Right cardiac atrium (tissue), 5 donors: ENCODE measurements at regions not wholly inside any gene's neighbourhood (a gene's known extent, or its start where the extent isn't known, plus 50 kb on each side); places are given as distances from the start of the nearest gene placed in this dataset.
"Not testable (repeated sequence)": the region's sequence is repeated elsewhere in the genome, so short reads cannot be mapped to it uniquely, and the experiment has no call there.

Experiments used
- ATAC-seq, 2 donors: fragments of 200-7000 bp; cut with Tn5 transposase; one replicate each; pipeline versions ENCODE4 v1.8.0 to v1.9.1; 2020; ENCODE audit warnings: moderate library complexity in 2 of 2, mild to moderate bottlenecking in 1 of 2
- DNase-seq, 3 donors: peaks; one replicate each; pipeline ENCODE4 v3.0.0-alpha.2; 2020
- H3K27ac ChIP-seq: one replicate; pipeline ENCODE4 v1.5.1; 2013; ENCODE audit warnings: mild to moderate bottlenecking, low read length, control low read depth, moderate library complexity
- H3K27me3 ChIP-seq: one replicate; pipeline ENCODE4 v1.6.1; 2013; ENCODE audit not compliant: control insufficient read depth, insufficient read depth
- H3K4me1 ChIP-seq: one replicate; pipeline ENCODE4 v1.6.1; 2013; ENCODE audit warnings: low read length; ENCODE audit not compliant: control insufficient read depth, insufficient read depth
- H3K4me3 ChIP-seq: one replicate; pipeline ENCODE4 v1.5.1; 2013; ENCODE audit warnings: low read length, control low read depth
- H3K9me3 ChIP-seq: one replicate; pipeline ENCODE4 v1.6.1; 2013; ENCODE audit warnings: low read length; ENCODE audit not compliant: control insufficient read depth
- WGBS: extraction: QIAGEN DNeasy Blood & Tissue Kit; methylation state at CpG from one replicate; pipeline ENCODE4 v1.1.7; 2013; 5-methylcytosine and 5-hydroxymethylcytosine counted together
- intact Hi-C, 4 donors: fragments of 100-400 bp; cut with DNase I; formaldehyde crosslinking; loops; one replicate each; pipeline versions ENCODE4 v1.11.0 to v1.14.0; 2022 to 2023
- donor health status: healthy with polysubstance abuse.
- donor health status: DM: no; HTN: yes; CAD: no.
- donor health status: DM: no; HTN: no; CAD: no.
- donor health status: DM: no; HTN: yes; CAD: no; lungs with severe emphysema.
- donor health status: DM: yes; HTN: yes; CAD: no.

DNA sequence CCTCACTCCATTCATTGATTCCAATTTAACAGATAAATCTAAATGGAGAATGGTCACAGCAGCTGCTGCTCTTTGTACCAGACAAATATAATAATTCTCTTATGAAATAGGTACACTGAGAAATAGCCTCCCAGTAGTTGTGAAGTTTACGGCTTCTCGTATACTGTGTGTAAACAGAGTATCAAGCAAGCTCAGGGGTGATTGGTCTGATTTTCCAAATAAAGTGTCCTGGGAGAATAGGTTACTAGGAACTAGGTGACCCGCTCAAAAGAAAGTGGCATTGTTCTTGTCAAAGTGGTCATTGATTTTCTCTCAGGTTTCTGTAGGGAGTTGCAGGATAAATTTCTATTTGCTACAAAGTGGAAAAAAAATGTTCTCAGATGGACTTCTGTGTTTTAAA is 838.2 kb downstream of the RAPGEF2 start:
- intact Hi-C loops = no loop called here

DNA sequence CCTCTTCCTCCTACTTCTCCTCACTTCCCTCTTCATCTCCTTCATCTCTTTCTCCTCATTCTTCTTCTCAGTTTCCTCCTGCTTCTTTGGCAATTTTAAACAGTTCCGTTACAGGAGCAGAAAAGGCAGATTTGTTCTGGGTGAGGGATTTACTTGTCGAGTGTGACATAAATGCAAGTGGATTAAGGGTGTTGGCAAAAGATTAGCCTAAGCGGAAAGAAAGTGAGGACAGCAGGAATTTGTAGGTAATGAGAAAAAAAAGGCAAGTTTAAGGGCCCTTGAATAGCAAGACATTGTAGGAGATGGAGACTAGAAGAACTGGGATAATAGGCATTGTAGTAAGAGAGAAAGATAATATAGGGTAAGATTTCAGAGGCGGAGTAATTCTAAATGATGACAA is 841.6 kb downstream of the RAPGEF2 start:
- Histone ChIP-seq H3K9me3 (no peaks in the 10 kb centered on the region), H3K4me3 (no peak overlapping the region), H3K4me1 (no peaks in the 10 kb centered on the region), H3K27ac (no peak overlapping the region), H3K27me3 (no peaks in the 10 kb centered on the region)
- 75% methylated on average over 4 of the region's 4 CpGs for WGBS
- DNase-seq (no peak), ATAC-seq (no peak)
- intact Hi-C loops = no loop called here

More for the DNA sequence above, 838.2 kb downstream of the RAPGEF2 start:
- Histone ChIP-seq H3K9me3 (no peaks in the 10 kb centered on the region), H3K27me3 (no peaks in the 10 kb centered on the region), H3K4me3 (no peak overlapping the region), H3K27ac (no peak overlapping the region), H3K4me1 (no peaks in the 10 kb centered on the region)
- no peak for ATAC-seq
- no peak for DNase-seq
- 94% methylated on average over 3 of the region's 3 CpGs for WGBS

DNA sequence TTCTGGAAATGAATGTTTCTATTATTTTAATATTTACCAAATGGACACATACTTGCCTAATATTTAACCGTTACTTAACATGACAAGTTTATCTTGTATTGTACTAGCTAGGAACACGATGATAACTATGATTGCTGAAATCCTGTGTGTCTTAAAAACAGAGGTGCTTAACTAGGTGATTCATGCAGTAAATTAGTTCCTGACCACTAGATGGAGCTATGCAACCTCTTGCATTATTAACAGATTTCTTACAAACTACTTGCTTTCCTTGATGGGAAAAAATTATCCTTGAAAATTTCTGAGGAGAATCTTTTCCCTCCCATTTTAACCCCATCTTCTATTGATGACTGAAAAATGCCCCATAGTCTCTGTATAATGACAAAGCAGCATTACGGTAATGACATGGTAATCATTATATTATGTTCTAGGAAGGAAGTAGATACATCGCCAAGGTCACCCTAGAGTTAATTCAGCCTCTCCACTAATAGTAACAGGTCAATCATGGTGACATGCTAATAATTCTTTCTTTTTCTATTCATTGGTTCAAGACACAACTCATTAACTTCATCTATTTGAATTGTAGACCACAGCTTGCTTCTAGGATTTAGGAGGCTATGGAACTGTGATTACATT is 844.2 kb downstream of the RAPGEF2 start:
- no peaks in the 10 kb centered on the region for H3K4me1 ChIP-seq
- WGBS = 34% methylated on average over 4 of the region's 4 CpGs
- intact Hi-C loops = no loop called here
- ATAC-seq = no peak
- no peak for DNase-seq
- no peaks in the 10 kb centered on the region for H3K9me3 ChIP-seq
- H3K4me3 ChIP-seq = no peak overlapping the region
- H3K27ac ChIP-seq = no peak overlapping the region
- H3K27me3 ChIP-seq = no peaks in the 10 kb centered on the region

DNA sequence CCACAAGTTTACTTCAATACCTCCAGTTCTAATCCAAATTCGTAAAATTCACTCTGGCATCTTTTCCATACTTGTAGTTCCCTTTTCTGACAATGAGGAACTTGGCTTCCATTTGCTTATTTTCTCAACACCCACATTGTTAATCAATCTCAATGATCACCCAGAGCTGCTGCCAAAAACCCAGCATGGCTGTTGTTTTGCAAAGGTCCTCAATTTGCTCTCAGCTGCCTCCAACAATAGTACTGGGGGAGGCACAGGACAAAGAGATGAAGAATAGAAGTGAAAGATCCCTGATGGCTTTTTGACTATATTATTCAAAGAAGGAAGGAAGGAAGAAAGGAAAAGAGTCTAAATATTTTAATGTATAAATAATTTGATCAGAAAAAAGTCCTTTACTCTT is 847.8 kb downstream of the RAPGEF2 start:
- DNase-seq (no peak), ATAC-seq (no peak)
- H3K27ac ChIP-seq = no peak overlapping the region
- no peak overlapping the region for H3K4me3 ChIP-seq
- WGBS = 80% methylated on average over 1 of the region's 1 CpG
- intact Hi-C loops = no loop called here
- H3K9me3 ChIP-seq = no peaks in the 10 kb centered on the region
- H3K4me1 ChIP-seq = no peaks in the 10 kb centered on the region
- no peaks in the 10 kb centered on the region for H3K27me3 ChIP-seq

DNA sequence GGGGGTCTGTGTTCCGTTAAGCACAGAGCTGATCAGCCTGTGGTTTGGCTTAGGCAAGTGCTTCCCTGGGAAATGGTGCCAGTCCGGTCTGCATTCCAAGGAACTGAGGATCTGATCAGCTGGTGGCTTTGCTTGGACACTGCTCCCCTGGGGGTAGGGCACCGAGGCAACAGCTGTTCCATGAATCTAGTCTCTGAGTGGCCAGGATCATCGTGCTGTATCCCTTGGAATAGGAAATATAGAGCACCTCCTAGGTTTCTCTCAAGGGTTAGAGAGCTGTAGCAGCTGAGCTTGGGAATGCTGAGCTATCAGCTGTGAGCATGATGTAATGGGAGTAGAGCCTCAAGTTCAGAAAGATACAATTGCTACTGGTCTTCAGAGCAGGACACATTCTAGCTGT is 863.9 kb downstream of the RAPGEF2 start:
- ATAC-seq (no peak), DNase-seq (no peak)
- H3K27me3 ChIP-seq = no peaks in the 10 kb centered on the region
- intact Hi-C loops = no loop called here
- no peaks in the 10 kb centered on the region for H3K9me3 ChIP-seq
- H3K4me3 ChIP-seq = no peak overlapping the region
- 47% methylated on average over 4 of the region's 4 CpGs for WGBS
- no peaks in the 10 kb centered on the region for H3K4me1 ChIP-seq
- no peak overlapping the region for H3K27ac ChIP-seq

DNA sequence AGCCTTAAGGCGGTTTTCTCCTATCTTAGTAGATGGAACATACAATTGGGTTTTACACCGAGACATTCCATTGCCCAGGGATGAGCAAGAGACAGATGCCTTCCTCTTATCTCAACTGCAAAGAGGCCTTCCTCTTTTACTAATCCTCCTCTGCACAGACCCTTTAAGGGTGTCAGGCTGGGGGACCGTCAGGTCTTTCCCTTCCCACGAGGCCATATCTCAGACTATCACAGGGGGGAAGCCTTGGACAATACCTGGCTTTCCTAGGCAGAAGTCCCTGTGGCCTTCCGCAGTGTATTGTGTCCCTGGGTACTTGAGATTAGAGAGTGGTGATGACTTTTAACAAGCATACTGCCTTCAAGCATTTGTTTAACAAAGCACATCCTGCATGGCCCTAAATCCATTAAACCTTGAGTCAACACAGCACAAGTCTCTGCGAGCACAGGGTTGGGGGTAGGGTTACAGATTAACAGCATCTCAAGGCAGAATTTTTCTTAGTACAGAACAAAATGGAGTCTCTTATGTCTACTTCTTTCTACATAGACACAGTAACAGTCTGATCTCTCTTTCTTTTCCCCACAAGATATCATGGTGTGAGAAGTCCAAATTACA is 874.1 kb downstream of the RAPGEF2 start:
- DNase-seq, ATAC-seq, H3K4me3 ChIP-seq, H3K9me3 ChIP-seq, H3K27ac ChIP-seq, H3K27me3 ChIP-seq, intact Hi-C loops, H3K4me1 ChIP-seq: not testable (repeated sequence)
- WGBS = 37% methylated on average over 6 of the region's 6 CpGs

DNA sequence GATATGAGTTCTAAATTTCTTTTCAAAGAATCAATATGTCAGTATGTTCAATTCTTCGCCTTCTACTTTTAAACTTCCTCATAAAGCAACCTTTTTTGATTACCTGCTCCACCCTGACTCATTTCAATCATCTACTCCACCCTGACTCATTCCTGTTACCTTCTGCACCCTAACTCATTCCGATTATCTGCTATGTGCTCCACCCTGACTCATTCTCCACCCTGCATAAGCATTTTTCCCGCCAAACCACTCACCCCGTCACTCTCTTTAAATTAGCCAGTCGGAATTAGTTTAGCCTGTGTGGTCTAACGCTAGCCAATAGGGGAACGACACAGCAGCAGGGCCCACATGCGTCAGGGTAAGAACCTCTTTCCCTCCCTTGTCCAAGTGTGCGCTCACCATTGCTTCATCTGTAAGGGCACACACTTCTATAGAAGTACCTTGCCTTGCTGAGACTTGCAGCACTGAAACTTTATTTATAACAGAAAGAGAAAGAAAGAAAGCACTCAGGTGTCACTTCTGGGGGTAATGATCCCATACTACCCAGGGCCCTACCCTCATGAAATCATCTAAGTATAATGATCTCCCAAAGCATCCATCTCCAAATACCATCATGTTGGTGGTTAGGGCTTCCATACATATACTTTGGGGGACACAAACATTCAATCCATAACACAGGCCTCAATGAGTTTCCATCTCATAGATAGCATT is 875.2 kb downstream of the RAPGEF2 start:
- no peak overlapping the region for H3K4me3 ChIP-seq
- no peaks in the 10 kb centered on the region for H3K9me3 ChIP-seq
- intact Hi-C loops = no loop called here
- WGBS = 92% methylated on average over 9 of the region's 9 CpGs
- H3K27ac ChIP-seq = no peak overlapping the region
- no peaks in the 10 kb centered on the region for H3K27me3 ChIP-seq
- ATAC-seq (no peak), DNase-seq (no peak)
- H3K4me1 ChIP-seq = no peaks in the 10 kb centered on the region

DNA sequence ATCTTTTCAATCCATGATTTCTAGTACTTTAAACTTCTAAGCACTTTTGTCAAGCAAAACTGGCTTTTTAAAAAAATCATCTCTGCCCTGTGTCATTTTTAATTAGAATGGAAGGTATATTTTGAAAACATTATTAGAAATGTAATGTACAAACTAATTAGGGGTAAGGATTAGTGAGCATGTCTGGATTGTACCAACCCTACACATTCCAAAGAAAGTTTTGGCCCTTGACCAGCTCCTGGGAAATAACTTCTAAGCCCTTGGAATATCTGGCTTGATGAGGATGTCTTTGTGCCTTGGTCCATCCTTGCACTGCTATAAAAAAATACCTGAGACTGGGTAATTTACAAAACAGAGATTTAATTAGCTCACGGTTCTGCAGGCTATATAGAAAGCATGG is 876.5 kb downstream of the RAPGEF2 start:
- intact Hi-C loops = no loop called here
- no peaks in the 10 kb centered on the region for H3K27me3 ChIP-seq
- no peak for ATAC-seq
- H3K4me1 ChIP-seq = no peaks in the 10 kb centered on the region
- no peaks in the 10 kb centered on the region for H3K9me3 ChIP-seq
- H3K27ac ChIP-seq = no peak overlapping the region
- no peak overlapping the region for H3K4me3 ChIP-seq
- DNase-seq = no peak
- 88% methylated on average over 1 of the region's 1 CpG for WGBS

DNA sequence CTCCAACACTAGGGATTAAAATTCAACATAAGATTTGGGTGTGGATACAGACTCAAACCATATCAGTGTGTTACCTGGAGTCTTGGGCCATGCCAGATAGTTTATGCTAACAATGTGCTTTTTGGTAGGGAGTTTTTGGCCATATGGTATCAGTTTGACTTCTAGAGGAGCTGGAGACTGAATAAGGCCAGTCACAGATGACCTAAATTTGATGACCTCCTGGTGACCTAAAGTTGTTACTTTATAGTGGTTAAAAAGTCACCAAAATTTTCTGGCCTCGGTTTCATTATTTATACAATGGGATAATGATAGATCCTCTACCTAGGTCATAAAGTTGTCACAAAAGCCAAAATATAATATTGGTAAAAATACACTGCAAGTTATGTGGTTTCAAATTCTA is 877.1 kb downstream of the RAPGEF2 start:
- Histone ChIP-seq H3K9me3 (no peaks in the 10 kb centered on the region), H3K4me1 (no peaks in the 10 kb centered on the region), H3K27me3 (no peaks in the 10 kb centered on the region), H3K27ac (no peak overlapping the region), H3K4me3 (no peak overlapping the region)
- intact Hi-C loops = no loop called here
- 84% methylated on average over 1 of the region's 1 CpG for WGBS
- DNase-seq (no peak), ATAC-seq (no peak)

DNA sequence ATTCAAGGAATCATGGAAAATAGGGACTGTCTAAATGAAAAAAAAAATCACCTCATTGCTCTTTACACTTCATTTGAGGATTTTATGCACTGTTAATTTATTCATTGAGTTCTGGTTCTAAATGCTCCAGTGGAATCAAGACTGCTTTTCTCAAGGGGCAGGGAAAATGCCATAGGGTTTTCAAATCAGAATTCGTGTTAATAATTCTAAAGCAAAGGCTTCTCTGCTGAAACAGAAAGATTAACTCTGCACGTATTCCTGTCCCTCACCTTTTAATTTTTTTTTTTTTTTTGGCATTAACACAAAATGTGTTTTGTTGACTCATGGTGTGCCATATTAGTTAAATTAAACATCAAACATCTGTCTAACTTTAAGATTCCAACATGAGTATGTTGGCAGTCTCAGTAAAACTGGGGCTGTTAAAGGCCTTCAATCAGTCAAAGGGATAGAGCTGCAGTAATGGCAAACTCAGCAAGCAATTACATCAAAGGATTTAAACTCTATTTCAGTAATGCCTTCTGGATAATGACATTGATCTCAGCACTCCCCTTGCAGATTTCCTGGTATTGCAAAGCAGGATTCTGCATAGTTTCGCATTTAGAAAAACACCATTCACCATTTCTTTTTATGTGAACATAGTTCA is 878.1 kb downstream of the RAPGEF2 start:
- WGBS = 74% methylated on average over 3 of the region's 3 CpGs
- no peak for DNase-seq
- no peaks in the 10 kb centered on the region for H3K27me3 ChIP-seq
- no peak for ATAC-seq
- intact Hi-C loops = no loop called here
- no peak overlapping the region for H3K4me3 ChIP-seq
- H3K9me3 ChIP-seq = no peaks in the 10 kb centered on the region
- H3K27ac ChIP-seq = no peak overlapping the region
- H3K4me1 ChIP-seq = no peaks in the 10 kb centered on the region

DNA sequence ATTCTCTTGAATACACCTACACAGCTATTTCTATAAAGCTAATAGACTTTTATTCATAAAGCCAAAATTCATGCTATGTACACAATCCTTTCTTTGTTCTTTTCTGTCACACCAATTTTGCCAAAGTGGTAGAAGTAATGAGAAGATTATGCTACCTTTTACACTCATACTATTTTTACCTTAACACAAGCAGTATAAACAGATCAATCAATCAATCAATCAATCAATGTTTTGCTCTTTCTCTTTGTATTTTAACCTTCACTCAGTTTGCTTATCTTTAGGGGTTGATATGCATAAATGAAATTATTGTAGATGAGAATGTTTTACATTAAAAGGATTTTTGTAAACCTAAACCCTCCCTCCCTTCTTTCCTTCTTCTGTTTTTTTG is 878.6 kb downstream of the RAPGEF2 start:
- Histone ChIP-seq H3K27ac (no peak overlapping the region), H3K9me3 (no peaks in the 10 kb centered on the region), H3K4me3 (no peak overlapping the region), H3K27me3 (no peaks in the 10 kb centered on the region), H3K4me1 (no peaks in the 10 kb centered on the region)
- no peak for DNase-seq
- intact Hi-C loops = no loop called here
- ATAC-seq = no peak
